Gastrocnemius medialis (tissue), 4 donors: ENCODE measurements at regions not wholly inside any gene's neighbourhood (a gene's known extent, or its start where the extent isn't known, plus 50 kb on each side); places are given as distances from the start of the nearest gene placed in this dataset.

Experiments
- ATAC-seq, 2 donors: fragments of 150-250 bp; one replicate each; pipeline ENCODE4 v1.9.1; 2016
- DNase-seq, 2 donors: peaks; one replicate each; pipeline ENCODE4 v3.0.0-alpha.2; 2019
- H3K27ac ChIP-seq, 4 donors: fragments of 200-600 bp; sonication (generic); 1 replicate in 1 of 4; 2 replicates in 3 of 4; pipeline ENCODE4 v1.5.1; 2016 to 2018; ENCODE audit warnings: mild to moderate bottlenecking in 2 of 4, moderate library complexity in 1 of 4
- H3K27me3 ChIP-seq, 3 donors: fragments of 200-600 bp; sonication (generic) in 2 of 3; 1 replicate in 1 of 3; 2 replicates in 2 of 3; pipeline versions ENCODE4 v1.5.1 to v1.6.0; 2016 to 2019; ENCODE audit warnings: mild to moderate bottlenecking in 1 of 3, moderate library complexity in 1 of 3
- H3K36me3 ChIP-seq, 2 donors: fragments of 200-600 bp; sonication (generic) in 1 of 2; one replicate each; pipeline ENCODE4 v1.5.1; 2017 to 2018
- H3K4me1 ChIP-seq, 2 donors: fragments of 200-600 bp; sonication (generic) in 1 of 2; one replicate each; pipeline ENCODE4 v1.5.1; 2016 to 2017; ENCODE audit warnings: mild to moderate bottlenecking in 2 of 2
- H3K4me3 ChIP-seq, 4 donors: fragments of 200-600 bp; sonication (generic) in 3 of 4; 1 replicate in 1 of 4; 2 replicates in 3 of 4; pipeline ENCODE4 v1.5.1; 2016 to 2019; ENCODE audit warnings: mild to moderate bottlenecking in 2 of 4
- H3K9me3 ChIP-seq, 3 donors: fragments of 200-600 bp; sonication (generic) in 2 of 3; 1 replicate in 1 of 3; 2 replicates in 2 of 3; pipeline ENCODE4 v1.5.1; 2016 to 2019
- CTCF ChIP-seq, 5 experiments: fragments of 450-650 bp in 3 of 5; fragments of 200-600 bp in 2 of 5; sonication (generic) in 2 of 5; IDR thresholded peaks in 4 of 5; conservative IDR thresholded peaks in 1 of 5; 1 replicate in 4 of 5; 2 replicates in 1 of 5; pipeline ENCODE4 v1.5.1; 2016 to 2019; ENCODE audit warnings: antibody characterized with exemption in 5 of 5, mild to moderate bottlenecking in 3 of 5, moderate library complexity in 3 of 5
- POLR2A ChIP-seq, 2 donors: fragments of 450-650 bp; IDR thresholded peaks; one replicate each; pipeline ENCODE4 v1.6.1; 2017; ENCODE audit warnings: antibody characterized with exemption in 2 of 2, mild to moderate bottlenecking in 2 of 2, moderate library complexity in 2 of 2
- in situ Hi-C, 4 donors: fragments of 200-750 bp; cut with MboI; loops; one replicate each; pipeline versions ENCODE4 v1.15.0 to v1.8.0; 2017; ENCODE audit warnings: low sequenced_read_pairs in 4 of 4
- intact Hi-C: fragments of 100-400 bp; cut with DNase I; formaldehyde crosslinking; loops from one replicate; pipeline ENCODE4 v1.15.1; 2023; ENCODE audit warnings: low total_unique reads

- intact Hi-C loops, result no loop called here
- no peaks in the 10 kb centered on the region for H3K36me3 ChIP-seq
Observed at GRCh38 chr16:86353948-86354347, 156.4 kb upstream of the FOXF1 start.

GRCh38 chr16:86354641-86355513 lies 155.4 kb upstream of the FOXF1 start:
- H3K36me3 ChIP-seq, result no peaks in the 10 kb centered on the region
- intact Hi-C loops (no loop called here), in situ Hi-C loops (no loop called here)
- H3K9me3 ChIP-seq, result no peaks in the 10 kb centered on the region
- ATAC-seq (no peak), DNase-seq (no peak)
- no peaks in the 10 kb centered on the region for H3K4me1 ChIP-seq
- peaks cover 0 to 34% (median 14%) of the 10 kb centered on the region in 3 donors for H3K27me3 ChIP-seq
- no peak for TF ChIP-seq POLR2A (IDR thresholded peaks at IDR 0.05)
- no peak for TF ChIP-seq CTCF (IDR thresholded peaks at IDR 0.05 in 4 of 5, conservative IDR thresholded peaks at IDR 0.05 in 1 of 5)
- H3K4me3 ChIP-seq, result no peak overlapping the region
- H3K27ac ChIP-seq, result no peak overlapping the region

More at GRCh38 chr16:86353948-86354347, 156.4 kb upstream of the FOXF1 start:
- no peaks in the 10 kb centered on the region for H3K4me1 ChIP-seq
- H3K9me3 ChIP-seq, result no peaks in the 10 kb centered on the region
- in situ Hi-C loops, result no loop called here
- DNase-seq, result no peak
- no peak for ATAC-seq
- TF ChIP-seq CTCF (IDR thresholded peaks at IDR 0.05 in 4 of 5, conservative IDR thresholded peaks at IDR 0.05 in 1 of 5), result no peak
- no peak for TF ChIP-seq POLR2A (IDR thresholded peaks at IDR 0.05)
- peaks cover 0 to 35% (median 18%) of the 10 kb centered on the region in 3 donors for H3K27me3 ChIP-seq
- no peak overlapping the region for H3K27ac ChIP-seq
- H3K4me3 ChIP-seq, result no peak overlapping the region

- intact Hi-C loops, result no loop called here
- Histone ChIP-seq H3K27me3 (peaks cover 0 to 34% (median 14%) of the 10 kb centered on the region in 3 donors), H3K27ac (no peak overlapping the region), H3K36me3 (no peaks in the 10 kb centered on the region), H3K9me3 (no peaks in the 10 kb centered on the region), H3K4me1 (no peaks in the 10 kb centered on the region), H3K4me3 (no peak overlapping the region)
- ATAC-seq, result no peak
- TF ChIP-seq POLR2A (IDR thresholded peaks at IDR 0.05) (no peak), CTCF (IDR thresholded peaks at IDR 0.05 in 4 of 5, conservative IDR thresholded peaks at IDR 0.05 in 1 of 5) (no peak)
- in situ Hi-C loops, result no loop called here
- DNase-seq, result no peak
Observed at GRCh38 chr16:86355531-86355930, 154.8 kb upstream of the FOXF1 start.

GRCh38 chr16:86355951-86356350 lies 154.4 kb upstream of the FOXF1 start:
- Histone ChIP-seq H3K27me3 (peaks cover 2 to 33% (median 13%) of the 10 kb centered on the region in 3 donors), H3K4me1 (no peaks in the 10 kb centered on the region), H3K9me3 (no peaks in the 10 kb centered on the region), H3K27ac (no peak overlapping the region), H3K36me3 (no peaks in the 10 kb centered on the region), H3K4me3 (no peak overlapping the region)
- in situ Hi-C loops, result no loop called here
- no peak for ATAC-seq
- TF ChIP-seq CTCF (IDR thresholded peaks at IDR 0.05 in 4 of 5, conservative IDR thresholded peaks at IDR 0.05 in 1 of 5) (no peak), POLR2A (IDR thresholded peaks at IDR 0.05) (no peak)
- no peak for DNase-seq
- intact Hi-C loops, result no loop called here
